IPS-NIHi7 (cell line): ENCODE measurements at regions not wholly inside any gene's neighbourhood (a gene's known extent, or its start where the extent isn't known, plus 50 kb on each side); places are given as distances from the start of the nearest gene placed in this dataset.

Experiments
- DNase-seq: peaks from one replicate; pipeline ENCODE4 v3.0.0; 2012; ENCODE audit warnings: mixed read lengths; ENCODE audit errors: extremely low spot score

- no peak for DNase-seq
Observed at GRCh38 chr1:30038134-30039025, 685.0 kb downstream of the MATN1 start.

DNA sequence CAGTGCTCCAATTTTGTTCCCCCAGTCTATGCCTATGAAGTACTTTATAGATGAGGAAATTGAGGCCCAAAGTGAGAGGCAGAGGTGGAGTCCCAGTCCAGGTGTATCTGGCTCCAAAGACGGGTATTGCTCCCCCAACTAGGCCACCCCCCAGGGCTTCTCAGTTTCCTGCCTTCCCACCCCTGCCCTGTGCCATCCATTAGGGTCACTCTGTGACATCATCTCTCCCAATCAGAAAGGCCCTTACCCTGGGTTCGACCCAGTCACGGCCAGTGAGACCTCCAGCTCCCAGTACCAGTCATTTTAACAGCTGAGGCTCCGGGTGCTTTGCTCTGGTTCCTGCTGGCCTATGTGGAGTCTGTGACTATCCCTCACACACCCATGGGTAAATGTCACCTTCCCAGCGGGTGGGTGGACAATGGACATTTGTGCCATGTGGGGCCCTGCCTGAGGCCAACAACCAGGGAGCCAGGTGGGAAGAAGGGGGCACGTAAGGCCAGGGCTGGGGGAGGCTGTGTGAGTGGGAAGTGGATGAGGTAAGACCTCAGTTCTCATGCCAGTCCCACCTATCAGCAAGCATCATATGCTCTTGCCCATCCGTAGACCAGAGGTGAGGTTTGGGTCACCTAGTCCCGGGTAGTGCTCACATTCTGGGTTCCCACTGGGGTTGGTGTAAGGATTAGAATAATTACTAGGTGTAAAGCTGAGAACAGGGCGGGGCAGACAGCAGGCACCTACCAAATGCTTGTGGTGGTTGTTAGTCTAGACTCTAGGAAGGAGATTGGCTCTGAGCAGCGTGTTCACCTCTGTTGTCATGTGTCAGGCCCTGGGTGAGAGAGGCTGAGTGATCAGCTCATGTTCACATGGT is 685.9 kb downstream of the MATN1 start:
- DNase-seq = no peak

GRCh38 chr1:30036666-30037065 is 686.7 kb downstream of the MATN1 start:
- DNase-seq = no peak

DNA sequence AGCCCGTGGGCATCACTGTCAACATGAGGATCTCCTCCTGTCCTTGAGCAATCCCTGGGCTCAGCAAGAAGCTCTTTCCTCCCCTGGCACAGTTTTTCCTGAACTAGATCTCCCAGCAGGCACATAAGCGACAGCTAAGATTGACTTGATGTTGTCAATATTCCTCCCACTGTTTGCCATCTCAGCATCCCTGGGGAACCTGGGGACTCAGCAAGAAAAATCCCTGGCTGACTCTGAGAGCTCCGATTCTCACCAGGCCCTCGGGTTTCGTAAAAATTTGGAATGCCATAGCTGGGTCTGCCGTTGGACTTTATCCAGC is 687.2 kb downstream of the MATN1 start:
- no peak for DNase-seq

GRCh38 chr1:30035522-30036228 is 687.7 kb downstream of the MATN1 start:
- DNase-seq = no peak

DNA sequence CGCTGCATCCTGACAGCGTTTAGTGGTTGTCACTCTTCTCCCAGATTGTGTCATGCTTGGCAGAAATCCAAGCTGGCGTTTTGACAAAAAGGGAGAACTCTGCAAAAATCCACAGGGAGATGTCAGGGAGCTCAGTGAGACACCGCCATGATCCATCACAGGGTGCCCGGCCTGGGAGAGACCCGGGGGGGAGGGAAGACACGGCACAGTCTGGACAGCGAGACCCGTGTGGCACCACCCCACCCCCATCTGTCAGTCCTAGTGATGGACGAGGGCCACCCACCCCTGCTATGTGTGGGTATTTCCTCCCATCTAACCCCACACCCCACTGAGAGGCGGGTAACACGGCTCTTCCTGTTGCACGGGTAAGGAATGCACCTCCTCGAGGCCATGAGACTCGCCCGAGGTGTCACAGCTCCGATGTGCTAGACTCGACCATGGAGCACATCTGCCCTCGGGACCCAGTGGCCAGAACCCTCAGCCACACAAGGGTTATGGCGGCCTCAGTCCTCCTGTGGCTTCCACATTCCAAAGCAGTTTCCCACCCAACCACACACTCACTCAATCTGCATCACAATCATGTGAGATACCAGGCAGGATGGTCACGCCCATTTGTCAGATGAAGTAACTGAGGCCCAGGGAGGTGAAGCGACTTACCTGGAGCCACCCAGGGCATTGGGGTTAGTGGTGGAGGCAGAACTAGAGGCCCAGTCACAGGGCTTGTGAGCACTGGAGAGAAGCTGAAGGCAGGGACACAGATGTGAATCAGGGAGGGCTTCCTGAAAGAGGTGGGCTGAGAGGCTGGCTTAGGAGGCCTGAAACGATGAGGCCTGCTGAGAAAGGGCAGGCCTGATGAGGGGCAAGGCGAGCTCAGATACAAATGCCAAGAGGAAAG is 688.5 kb downstream of the MATN1 start:
- no peak for DNase-seq

DNA sequence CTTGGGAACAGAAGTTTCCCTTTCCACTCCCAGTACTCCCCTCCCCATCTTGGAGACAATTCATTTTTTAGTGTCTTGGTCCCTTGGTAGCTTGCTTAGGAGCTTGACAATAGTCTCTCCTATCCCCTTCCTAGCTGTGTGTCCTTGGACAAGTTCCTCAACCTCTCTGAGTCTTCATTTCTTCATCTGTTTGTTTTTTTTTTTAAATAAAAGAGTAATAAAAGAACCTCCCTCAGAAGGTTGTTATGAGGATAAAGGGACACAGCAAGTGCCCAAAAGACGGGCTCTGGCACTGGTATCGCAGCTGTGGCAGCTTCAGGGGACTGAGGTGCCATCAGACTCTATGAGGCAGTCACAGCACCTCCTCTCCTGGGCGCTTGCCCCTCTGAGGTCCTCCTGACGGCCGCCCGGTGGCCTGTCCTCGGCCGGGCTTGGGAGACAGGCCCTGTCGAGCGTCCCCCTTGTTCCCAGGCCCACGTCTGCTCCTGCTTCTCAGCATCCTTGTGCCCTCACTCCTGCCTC is 689.2 kb downstream of the MATN1 start:
- no peak for DNase-seq

- DNase-seq = no peak
Observed at GRCh38 chr1:30033256-30034104, 689.9 kb downstream of the MATN1 start.

DNA sequence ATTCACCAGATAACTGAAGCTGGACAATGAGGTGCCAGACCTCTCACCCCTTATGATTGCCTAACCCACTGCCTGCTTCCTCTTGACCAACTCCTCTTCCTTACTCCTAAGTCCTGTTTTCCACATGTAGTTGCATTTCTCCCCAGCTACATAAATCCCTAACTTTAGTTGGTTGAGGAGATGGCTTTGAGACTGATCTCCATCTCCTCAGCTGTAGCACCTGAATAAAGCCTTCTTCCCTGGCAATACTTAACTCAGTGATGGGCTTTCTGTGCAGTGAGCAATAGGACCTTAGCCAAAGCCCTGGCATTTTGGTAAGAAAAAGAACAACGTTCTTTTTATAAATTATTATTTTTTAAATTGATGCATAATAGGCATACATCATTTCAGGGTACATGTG is 691.1 kb downstream of the MATN1 start:
- DNase-seq = no peak

DNA sequence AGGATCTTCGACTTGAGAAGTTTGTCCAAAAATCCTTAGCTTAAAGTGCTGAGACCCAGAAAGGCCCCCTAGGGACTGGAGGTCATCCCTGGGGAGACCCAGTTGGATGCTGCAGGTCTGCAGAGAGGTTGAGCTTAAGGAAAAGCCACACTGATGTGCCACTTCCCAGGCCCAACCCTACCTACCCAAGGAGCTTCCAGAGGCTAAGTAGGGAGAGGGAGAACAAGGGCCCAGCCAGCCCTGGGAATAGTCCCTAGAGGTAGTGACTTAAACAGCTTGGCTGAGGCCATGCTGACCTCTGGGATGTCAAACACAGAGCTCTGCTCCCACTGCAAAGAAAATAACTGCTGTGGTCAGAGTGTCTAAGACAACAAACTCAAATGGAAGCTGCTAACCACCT is 693.7 kb downstream of the MATN1 start:
- no peak for DNase-seq

- DNase-seq = no peak
Observed at GRCh38 chr1:30028939-30029338, 694.4 kb downstream of the MATN1 start.

GRCh38 chr1:30028283-30028682 is 695.1 kb downstream of the MATN1 start:
- DNase-seq = no peak

DNA sequence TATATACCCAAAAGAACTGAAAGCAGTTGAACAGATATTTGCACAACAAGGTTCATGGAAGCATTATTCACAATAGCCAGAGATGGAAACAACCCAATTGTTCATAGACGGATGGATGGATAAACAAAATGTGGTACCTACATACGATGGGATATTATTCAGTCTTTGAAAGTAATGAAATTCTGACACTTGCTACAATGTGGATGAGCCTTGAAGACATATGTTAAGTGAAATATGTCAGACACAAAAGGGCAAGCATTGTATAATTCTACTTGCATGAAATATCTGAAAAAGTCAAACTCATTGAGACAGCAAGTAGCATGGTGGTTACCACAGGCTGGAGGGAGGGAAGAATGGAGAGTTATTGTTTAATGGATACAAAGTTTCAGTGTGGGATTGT is 696.1 kb downstream of the MATN1 start:
- DNase-seq = no peak

GRCh38 chr1:30024411-30025195 is 698.8 kb downstream of the MATN1 start:
- DNase-seq = no peak

- no peak for DNase-seq
Observed at GRCh38 chr1:30023339-30024022, 699.9 kb downstream of the MATN1 start.

GRCh38 chr1:30014031-30014430 is 709.4 kb downstream of the MATN1 start:
- no peak for DNase-seq

GRCh38 chr1:30012455-30013440 is 710.6 kb downstream of the MATN1 start:
- no peak for DNase-seq
